ENCODE measurements at regions not wholly inside any gene's neighbourhood (a gene's known extent, or its start where the extent isn't known, plus 50 kb on each side); places are given as distances from the start of the nearest gene placed in this dataset.

DNA sequence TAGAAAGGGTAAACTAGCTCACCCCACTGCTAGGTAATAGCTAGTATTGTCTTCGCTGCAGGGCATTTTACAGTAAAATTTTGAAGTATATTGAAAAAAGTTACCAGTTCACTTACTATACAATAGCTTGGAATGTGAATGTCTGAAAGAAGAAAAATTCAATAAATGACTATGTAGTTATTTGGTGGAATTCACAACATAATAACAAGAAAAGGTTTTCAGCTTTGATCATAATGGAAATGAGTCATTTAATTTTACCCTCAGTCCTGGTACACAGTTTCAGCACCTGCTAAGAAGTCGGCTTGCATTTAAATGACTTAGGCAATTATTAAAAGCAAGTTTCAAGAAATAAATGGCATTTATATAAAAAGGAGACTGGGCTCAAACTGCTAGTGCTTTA, 90.4 kb downstream of the NUP35 start:
- peaks cover 18% of the 10 kb centered on the region for H3K36me3 Mint-ChIP-seq (ENCODE audit: low read depth)
- H3K4me1 Mint-ChIP-seq (ENCODE audit: low read depth), result peaks cover 14% of the 10 kb centered on the region
- peaks cover 4% of the 10 kb centered on the region for H3K9me3 Mint-ChIP-seq
- H3K27ac Mint-ChIP-seq, result no peak overlapping the region
- H3K4me3 Mint-ChIP-seq, result no peak overlapping the region
- no peaks in the 10 kb centered on the region for H3K27me3 Mint-ChIP-seq

- Mint-ChIP-seq H3K4me1 (ENCODE audit: low read depth) (peaks cover 14% of the 10 kb centered on the region), H3K9me3 (no peaks in the 10 kb centered on the region), H3K4me3 (no peak overlapping the region), H3K36me3 (ENCODE audit: low read depth) (peaks cover 10% of the 10 kb centered on the region), H3K27me3 (no peaks in the 10 kb centered on the region), H3K27ac (no peak overlapping the region)
Measured at GRCh38 chr2:183215917-183216316, 91.7 kb downstream of the NUP35 start.

DNA sequence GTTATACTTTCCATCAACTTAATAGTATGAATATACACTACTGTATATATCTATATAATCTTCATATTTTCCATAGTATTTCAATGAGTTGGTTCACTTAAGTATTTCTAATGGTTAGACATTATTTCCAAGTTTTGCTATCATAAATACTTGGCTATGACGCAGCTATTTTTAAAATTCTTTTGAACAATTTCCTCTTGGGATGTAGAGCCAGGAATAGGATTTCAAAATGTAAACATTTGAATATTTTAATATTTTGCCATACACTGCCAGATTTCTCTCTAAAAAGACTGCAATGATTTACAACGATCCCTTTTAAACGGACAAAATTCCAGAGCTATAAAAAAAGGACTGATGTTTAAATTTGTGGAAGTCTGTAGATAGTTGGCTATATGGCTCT, 95.6 kb downstream of the NUP35 start:
- Mint-ChIP-seq H3K36me3 (ENCODE audit: low read depth) (peaks cover 12% of the 10 kb centered on the region), H3K27ac (no peak overlapping the region), H3K9me3 (no peaks in the 10 kb centered on the region), H3K4me3 (no peak overlapping the region), H3K27me3 (no peaks in the 10 kb centered on the region), H3K4me1 (ENCODE audit: low read depth) (peaks cover 2% of the 10 kb centered on the region)

DNA sequence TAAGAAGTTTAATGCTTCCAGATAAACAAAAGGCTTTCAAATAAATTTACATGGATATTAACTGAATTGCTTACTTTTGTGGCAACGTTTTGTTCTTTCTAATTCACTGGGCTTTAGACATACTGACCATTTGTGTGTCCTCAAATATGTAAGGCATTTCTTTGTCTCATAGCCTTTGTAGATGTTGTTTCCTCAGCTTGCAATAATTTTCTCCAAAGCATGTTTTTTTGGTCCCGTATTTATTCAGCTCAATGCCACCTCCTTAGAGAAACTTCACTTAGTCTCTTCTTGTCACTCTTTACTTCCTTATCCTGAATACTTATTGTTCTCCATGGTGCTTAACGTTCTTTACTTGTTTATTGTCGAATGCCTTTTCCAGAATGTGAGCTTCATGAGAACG, 98.5 kb downstream of the NUP35 start:
- Mint-ChIP-seq H3K4me3 (no peak overlapping the region), H3K9me3 (peaks cover 6% of the 10 kb centered on the region), H3K36me3 (ENCODE audit: low read depth) (peaks cover 13% of the 10 kb centered on the region)

GRCh38 chr2:183224948-183225347, 100.7 kb downstream of the NUP35 start:
- H3K9me3 Mint-ChIP-seq, result peaks cover 6% of the 10 kb centered on the region
- no peak overlapping the region for H3K4me3 Mint-ChIP-seq
- H3K27me3 Mint-ChIP-seq, result no peaks in the 10 kb centered on the region
- peaks cover 11% of the 10 kb centered on the region for H3K4me1 Mint-ChIP-seq (ENCODE audit: low read depth)
- H3K36me3 Mint-ChIP-seq (ENCODE audit: low read depth), result peaks cover 13% of the 10 kb centered on the region
- no peak overlapping the region for H3K27ac Mint-ChIP-seq

More for the DNA sequence above, 98.5 kb downstream of the NUP35 start:
- no peaks in the 10 kb centered on the region for H3K27me3 Mint-ChIP-seq
- no peaks in the 10 kb centered on the region for H3K4me1 Mint-ChIP-seq (ENCODE audit: low read depth)
- H3K27ac Mint-ChIP-seq, result no peak overlapping the region

- Mint-ChIP-seq H3K27ac (no peak overlapping the region), H3K27me3 (no peaks in the 10 kb centered on the region), H3K36me3 (ENCODE audit: low read depth) (peaks cover 8% of the 10 kb centered on the region), H3K9me3 (peaks cover 6% of the 10 kb centered on the region), H3K4me1 (ENCODE audit: low read depth) (peaks cover 11% of the 10 kb centered on the region), H3K4me3 (no peak overlapping the region)
Measured at GRCh38 chr2:183227176-183227575, 102.9 kb downstream of the NUP35 start.

DNA sequence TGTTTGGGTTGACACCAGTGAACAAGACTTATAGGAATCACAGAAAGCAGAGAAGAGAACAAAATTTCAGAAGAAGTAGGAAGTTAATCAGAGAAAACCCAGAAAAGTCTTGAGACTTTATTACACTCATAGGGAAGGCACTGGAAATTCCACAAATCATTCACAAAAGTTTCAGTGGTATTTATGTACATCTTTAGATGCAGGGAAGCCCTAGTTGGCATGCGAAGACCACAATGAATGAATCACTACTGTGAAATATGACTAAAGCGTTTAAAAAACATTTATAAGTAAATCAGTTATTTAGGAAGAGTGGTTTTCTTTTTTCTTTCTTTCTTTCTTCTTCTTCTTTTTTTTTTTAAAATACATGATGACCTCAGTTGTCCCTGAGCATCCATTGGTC, 105.1 kb downstream of the NUP35 start:
- H3K9me3 Mint-ChIP-seq, result peaks cover 6% of the 10 kb centered on the region
- H3K4me3 Mint-ChIP-seq, result no peak overlapping the region
- peak overlapping the region; percentile 53 for H3K27ac Mint-ChIP-seq
- peaks cover 11% of the 10 kb centered on the region for H3K4me1 Mint-ChIP-seq (ENCODE audit: low read depth)
- no peaks in the 10 kb centered on the region for H3K27me3 Mint-ChIP-seq
- peaks cover 5% of the 10 kb centered on the region for H3K36me3 Mint-ChIP-seq (ENCODE audit: low read depth)

DNA sequence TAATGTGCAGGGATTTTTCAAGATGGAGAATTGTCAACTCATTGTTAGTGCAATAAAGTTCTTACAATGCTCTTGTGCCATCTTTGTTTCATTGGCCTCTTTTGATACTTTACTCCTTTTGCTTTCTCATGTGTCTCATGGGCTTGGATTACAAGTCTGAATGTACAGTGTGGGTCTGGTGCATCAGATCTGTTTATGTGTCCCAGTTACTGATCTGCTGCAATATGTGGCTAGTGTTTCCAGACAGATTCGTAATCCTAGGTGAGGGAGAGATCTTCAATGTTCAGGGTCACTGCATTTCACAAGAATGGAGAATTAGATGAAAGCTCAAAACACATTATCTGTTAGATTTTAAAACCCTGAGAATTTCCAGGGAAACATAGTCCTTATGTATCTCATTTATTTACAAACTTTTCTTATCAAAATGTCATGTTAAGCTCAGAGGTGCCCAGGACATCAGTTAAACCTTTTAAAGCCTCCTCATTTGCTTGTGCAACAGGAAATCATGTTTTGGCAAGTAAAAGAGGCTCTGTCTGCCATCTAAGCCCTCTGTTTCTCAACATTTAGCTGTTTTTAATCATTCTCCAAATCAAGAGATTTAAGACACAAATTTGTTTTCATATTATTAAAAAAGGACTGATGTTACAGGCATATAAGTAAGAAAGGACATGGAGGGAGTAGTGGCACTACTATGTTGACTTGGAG, 108.1 kb downstream of the NUP35 start:
- Mint-ChIP-seq H3K9me3 (no peaks in the 10 kb centered on the region), H3K36me3 (ENCODE audit: low read depth) (no peaks in the 10 kb centered on the region)

GRCh38 chr2:183242937-183243336, 118.7 kb downstream of the NUP35 start:
- Mint-ChIP-seq H3K27me3 (no peaks in the 10 kb centered on the region), H3K4me1 (ENCODE audit: low read depth) (no peaks in the 10 kb centered on the region)

More for the DNA sequence above, 108.1 kb downstream of the NUP35 start:
- H3K27me3 Mint-ChIP-seq, result no peaks in the 10 kb centered on the region
- H3K27ac Mint-ChIP-seq, result no peak overlapping the region
- H3K4me1 Mint-ChIP-seq (ENCODE audit: low read depth), result peaks cover 11% of the 10 kb centered on the region
- H3K4me3 Mint-ChIP-seq, result no peak overlapping the region

DNA sequence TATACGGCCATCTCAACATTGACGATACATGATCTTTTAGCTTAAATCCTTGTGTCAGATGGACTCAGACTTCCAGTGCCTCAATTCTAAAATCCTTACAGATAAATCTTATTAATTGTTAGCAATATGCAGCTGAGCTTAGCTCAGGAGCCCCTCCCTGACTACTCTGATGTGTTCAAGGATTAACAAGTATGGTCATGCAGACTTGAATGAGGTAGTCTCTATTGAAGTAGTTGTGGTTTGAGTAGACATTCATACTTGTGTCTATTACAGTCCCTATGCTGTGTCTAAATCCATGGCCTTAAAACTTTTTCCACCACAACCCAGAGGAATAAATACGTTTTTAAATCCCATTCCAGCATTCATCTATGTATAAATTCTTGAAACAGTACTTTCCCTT, 119.5 kb downstream of the NUP35 start:
- Mint-ChIP-seq H3K36me3 (ENCODE audit: low read depth) (no peaks in the 10 kb centered on the region), H3K27me3 (no peaks in the 10 kb centered on the region), H3K27ac (no peak overlapping the region), H3K9me3 (no peaks in the 10 kb centered on the region), H3K4me3 (no peak overlapping the region), H3K4me1 (ENCODE audit: low read depth) (no peaks in the 10 kb centered on the region)

More at GRCh38 chr2:183242937-183243336, 118.7 kb downstream of the NUP35 start:
- no peak overlapping the region for H3K4me3 Mint-ChIP-seq
- no peaks in the 10 kb centered on the region for H3K9me3 Mint-ChIP-seq
- no peak overlapping the region for H3K27ac Mint-ChIP-seq
- H3K36me3 Mint-ChIP-seq (ENCODE audit: low read depth), result no peaks in the 10 kb centered on the region

- Mint-ChIP-seq H3K27ac (no peak overlapping the region), H3K36me3 (ENCODE audit: low read depth) (no peaks in the 10 kb centered on the region)
Measured at GRCh38 chr2:183244300-183244844, 120.1 kb downstream of the NUP35 start.

GRCh38 chr2:183248866-183249567, 124.8 kb downstream of the NUP35 start:
- Mint-ChIP-seq H3K4me1 (ENCODE audit: low read depth) (no peaks in the 10 kb centered on the region), H3K27me3 (no peaks in the 10 kb centered on the region), H3K27ac (no peak overlapping the region), H3K4me3 (no peak overlapping the region), H3K9me3 (no peaks in the 10 kb centered on the region), H3K36me3 (ENCODE audit: low read depth) (no peaks in the 10 kb centered on the region)

More at GRCh38 chr2:183244300-183244844, 120.1 kb downstream of the NUP35 start:
- Mint-ChIP-seq H3K9me3 (no peaks in the 10 kb centered on the region), H3K4me1 (ENCODE audit: low read depth) (no peaks in the 10 kb centered on the region), H3K27me3 (no peaks in the 10 kb centered on the region), H3K4me3 (no peak overlapping the region)

GRCh38 chr2:183250061-183250460, 125.8 kb downstream of the NUP35 start:
- Mint-ChIP-seq H3K36me3 (ENCODE audit: low read depth) (no peaks in the 10 kb centered on the region), H3K27ac (no peak overlapping the region), H3K4me1 (ENCODE audit: low read depth) (no peaks in the 10 kb centered on the region), H3K27me3 (no peaks in the 10 kb centered on the region), H3K4me3 (no peak overlapping the region), H3K9me3 (no peaks in the 10 kb centered on the region)

GRCh38 chr2:183250472-183250871, 126.2 kb downstream of the NUP35 start:
- H3K4me3 Mint-ChIP-seq, result no peak overlapping the region
- no peaks in the 10 kb centered on the region for H3K27me3 Mint-ChIP-seq
- H3K9me3 Mint-ChIP-seq, result no peaks in the 10 kb centered on the region
- no peaks in the 10 kb centered on the region for H3K4me1 Mint-ChIP-seq (ENCODE audit: low read depth)
- H3K27ac Mint-ChIP-seq, result no peak overlapping the region
- no peaks in the 10 kb centered on the region for H3K36me3 Mint-ChIP-seq (ENCODE audit: low read depth)

GRCh38 chr2:183253441-183254130, 129.3 kb downstream of the NUP35 start:
- Mint-ChIP-seq H3K4me1 (ENCODE audit: low read depth) (no peaks in the 10 kb centered on the region), H3K4me3 (no peak overlapping the region), H3K36me3 (ENCODE audit: low read depth) (no peaks in the 10 kb centered on the region), H3K27me3 (no peaks in the 10 kb centered on the region), H3K9me3 (no peaks in the 10 kb centered on the region), H3K27ac (no peak overlapping the region)

All from stimulated activated naive CD8-positive, alpha-beta T cell treated with anti-CD3 and anti-CD28 coated beads, Interleukin-15, Interleukin-2, amounts not matched to agents 100 ng/mL and 50 ng/mL, for 24 hours (primary cell).